ENCODE measurements at regions not wholly inside any gene's neighbourhood (a gene's known extent, or its start where the extent isn't known, plus 50 kb on each side); places are given as distances from the start of the nearest gene placed in this dataset.

DNA sequence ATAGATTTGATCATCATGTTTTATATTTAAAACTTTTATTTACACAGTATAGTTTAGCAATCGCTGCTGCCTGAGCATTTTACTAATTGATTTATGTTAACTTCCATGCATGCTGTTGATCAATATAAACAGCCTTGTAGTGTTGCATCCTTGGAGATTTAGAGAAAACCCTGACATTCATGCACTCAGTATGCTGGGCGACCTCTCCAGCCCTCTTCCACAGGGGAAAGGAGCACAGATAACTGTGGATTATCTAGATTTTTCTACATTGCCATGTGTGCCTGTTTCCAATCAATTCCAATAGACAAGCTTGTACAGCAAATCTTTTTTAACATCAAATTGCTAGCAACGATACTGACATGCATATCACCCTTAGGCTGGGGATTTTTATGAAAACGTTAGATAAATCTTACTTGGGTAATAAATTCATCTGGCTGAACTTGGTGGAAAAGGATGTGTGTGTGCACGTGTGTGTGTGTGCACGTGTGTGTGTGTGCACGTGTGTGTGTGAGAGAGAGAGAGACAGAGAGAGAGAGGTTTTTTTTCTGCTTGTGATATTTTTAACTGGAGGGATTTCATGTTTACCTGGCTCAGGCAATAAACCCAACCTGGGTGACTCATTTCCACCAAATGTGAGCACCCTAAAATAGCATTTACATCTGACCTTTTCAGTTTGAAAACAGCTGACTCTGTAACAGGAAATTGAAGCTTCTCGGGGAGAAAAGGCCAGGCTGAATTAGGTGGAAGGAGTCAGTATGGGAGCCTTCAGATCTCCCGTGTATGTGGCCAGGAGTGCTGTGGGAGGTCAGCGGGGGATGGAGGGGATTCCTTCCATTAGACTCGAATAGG, 339.8 kb downstream of the PRDM2 start:
- H3K4me3 ChIP-seq (ENCODE audit: low read length) = no peak overlapping the region
- H3K4me3 Mint-ChIP-seq = no peak overlapping the region
- ATAC-seq = no peak
- peaks cover 0 to 33% (median 21%) of the 10 kb centered on the region in 5 donors for H3K27me3 Mint-ChIP-seq
- DNase-seq = no peak
- no peaks in the 10 kb centered on the region for H3K27me3 ChIP-seq (ENCODE audit: control insufficient read depth in 2 of 2, insufficient read depth in 2 of 2, low read length in 2 of 2)
- no peaks in the 10 kb centered on the region for H3K36me3 ChIP-seq (ENCODE audit: control insufficient read depth in 2 of 3, insufficient read depth in 3 of 3, low read length in 3 of 3)
- peaks cover 0 to 6% (median 0%) of the 10 kb centered on the region in 3 experiments for H3K9me3 ChIP-seq (ENCODE audit: control insufficient read depth in 2 of 3, low read length in 3 of 3)
- H3K4me1 ChIP-seq (ENCODE audit: control insufficient read depth in 2 of 2, insufficient read depth in 2 of 2, low read length in 2 of 2) = no peaks in the 10 kb centered on the region
- no peak overlapping the region for H3K27ac ChIP-seq (ENCODE audit: low read depth, low read length)
- CTCF ChIA-PET = no interaction called here
- H3K4me1 Mint-ChIP-seq = no peaks in the 10 kb centered on the region
- H3K27ac Mint-ChIP-seq = no peak overlapping the region
- peaks cover 0 to 3% (median 0%) of the 10 kb centered on the region in 5 donors for H3K36me3 Mint-ChIP-seq
- H3K9me3 Mint-ChIP-seq = peaks cover 3 to 41% (median 20%) of the 10 kb centered on the region in 11 donors
- POLR2A ChIA-PET = no interaction called here
- intact Hi-C loops (cut with micrococcal nuclease) = no loop called here

- H3K36me3 Mint-ChIP-seq = peaks cover 0 to 5% (median 0%) of the 10 kb centered on the region in 5 donors
- intact Hi-C loops (cut with micrococcal nuclease) = no loop called here
- Histone ChIP-seq H3K27me3 (ENCODE audit: control insufficient read depth in 2 of 2, insufficient read depth in 2 of 2, low read length in 2 of 2) (peaks cover 0 to 3% of the 10 kb centered on the region in 2 donors), H3K9me3 (ENCODE audit: control insufficient read depth in 2 of 3, low read length in 3 of 3) (no peaks in the 10 kb centered on the region), H3K36me3 (ENCODE audit: control insufficient read depth in 2 of 3, insufficient read depth in 3 of 3, low read length in 3 of 3) (no peaks in the 10 kb centered on the region), H3K4me1 (ENCODE audit: control insufficient read depth in 2 of 2, insufficient read depth in 2 of 2, low read length in 2 of 2) (no peaks in the 10 kb centered on the region), H3K4me3 (ENCODE audit: low read length) (no peak overlapping the region), H3K27ac (ENCODE audit: low read depth, low read length) (no peak overlapping the region)
- no peak for DNase-seq
- ChIA-PET CTCF (no interaction called here), POLR2A (no interaction called here)
- peaks cover 0 to 31% (median 24%) of the 10 kb centered on the region in 5 donors for H3K27me3 Mint-ChIP-seq
- H3K4me3 Mint-ChIP-seq = no peak overlapping the region
- H3K4me1 Mint-ChIP-seq = no peaks in the 10 kb centered on the region
- H3K9me3 Mint-ChIP-seq = peaks cover 0 to 15% (median 0%) of the 10 kb centered on the region in 11 donors
- H3K27ac Mint-ChIP-seq = no peak overlapping the region
- no peak for ATAC-seq
These were observed 350.0 kb downstream of the PRDM2 start for GRCh38 chr1:14049965-14050364.

DNA sequence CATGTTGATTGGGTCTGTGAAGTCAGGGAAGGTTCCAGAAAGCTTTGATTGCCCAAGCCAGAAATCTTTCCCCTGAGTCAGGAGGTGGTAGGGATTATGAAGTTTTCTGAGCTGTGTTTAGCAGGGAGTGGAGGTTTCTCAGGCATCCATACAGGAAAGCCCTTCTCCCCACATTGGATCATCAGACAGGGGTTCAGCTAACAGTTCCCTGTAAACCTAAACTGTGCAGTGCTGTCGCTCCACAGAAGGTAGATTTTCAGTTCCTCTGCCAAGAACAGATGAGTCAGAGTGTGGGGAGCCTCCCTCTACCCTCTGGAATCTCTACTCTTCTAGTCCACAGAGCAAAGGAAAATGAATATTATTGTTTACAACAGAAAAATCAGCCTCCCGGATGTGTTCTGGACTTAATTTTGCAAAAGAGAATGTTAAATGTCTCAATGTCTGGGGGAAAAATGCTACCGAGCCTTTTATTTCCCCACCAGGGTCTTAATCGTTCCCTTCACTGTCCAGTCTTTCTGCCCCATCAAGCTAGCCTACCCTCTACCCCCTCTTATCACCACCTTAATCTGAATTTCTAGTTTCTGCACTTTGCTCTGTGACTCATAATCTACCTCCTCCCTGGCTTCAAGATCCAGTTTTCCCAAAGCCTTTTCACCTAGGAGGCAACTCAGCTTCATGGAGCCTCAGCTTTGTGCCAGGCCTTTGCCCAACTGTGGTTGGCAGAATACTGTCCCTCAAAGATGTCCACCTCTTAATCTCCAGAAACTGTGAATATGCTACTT, 355.6 kb downstream of the PRDM2 start:
- ATAC-seq = no peak
- Mint-ChIP-seq H3K27me3 (peaks cover 0 to 38% (median 26%) of the 10 kb centered on the region in 5 donors), H3K36me3 (peaks cover 0 to 5% (median 0%) of the 10 kb centered on the region in 5 donors), H3K4me1 (no peaks in the 10 kb centered on the region), H3K9me3 (peaks cover 0 to 17% (median 6%) of the 10 kb centered on the region in 11 donors), H3K27ac (no peak overlapping the region), H3K4me3 (no peak overlapping the region)
- DNase-seq = no peak
- no peak overlapping the region for H3K4me3 ChIP-seq (ENCODE audit: low read length)
- no peak overlapping the region for H3K27ac ChIP-seq (ENCODE audit: low read depth, low read length)
- no peaks in the 10 kb centered on the region for H3K4me1 ChIP-seq (ENCODE audit: control insufficient read depth in 2 of 2, insufficient read depth in 2 of 2, low read length in 2 of 2)
- H3K9me3 ChIP-seq (ENCODE audit: control insufficient read depth in 2 of 3, low read length in 3 of 3) = no peaks in the 10 kb centered on the region
- CTCF ChIA-PET = no interaction called here
- intact Hi-C loops (cut with micrococcal nuclease) = no loop called here
- POLR2A ChIA-PET = no interaction called here
- no peaks in the 10 kb centered on the region for H3K36me3 ChIP-seq (ENCODE audit: control insufficient read depth in 2 of 3, insufficient read depth in 3 of 3, low read length in 3 of 3)
- H3K27me3 ChIP-seq (ENCODE audit: control insufficient read depth in 2 of 2, insufficient read depth in 2 of 2, low read length in 2 of 2) = peaks cover 0 to 3% of the 10 kb centered on the region in 2 donors

DNA sequence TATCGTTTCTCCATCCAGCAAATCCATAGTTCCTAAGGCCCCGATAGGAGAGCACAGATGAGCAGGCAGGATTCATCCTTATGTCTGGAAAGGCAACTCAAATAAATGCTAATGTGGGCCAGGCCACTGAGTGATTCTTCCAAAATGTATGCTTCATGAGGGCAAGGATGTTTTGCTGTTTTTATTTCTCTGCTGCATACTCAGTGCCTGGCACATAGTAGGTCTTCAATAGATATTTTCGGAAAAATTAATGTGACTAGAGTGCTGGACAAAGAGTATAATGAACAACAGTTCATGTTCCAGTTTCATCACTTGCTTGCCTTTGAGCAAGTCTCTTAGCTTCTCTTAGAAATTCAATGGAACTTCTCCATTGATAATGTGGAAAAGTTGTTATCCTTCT, 357.7 kb downstream of the PRDM2 start:
- H3K9me3 Mint-ChIP-seq = peaks cover 0 to 17% (median 6%) of the 10 kb centered on the region in 11 donors

GRCh38 chr1:14061204-14061603, 361.2 kb downstream of the PRDM2 start:
- Histone ChIP-seq H3K9me3 (ENCODE audit: control insufficient read depth in 2 of 3, low read length in 3 of 3) (no peaks in the 10 kb centered on the region), H3K36me3 (ENCODE audit: control insufficient read depth in 2 of 3, insufficient read depth in 3 of 3, low read length in 3 of 3) (no peaks in the 10 kb centered on the region), H3K4me3 (ENCODE audit: low read length) (no peak overlapping the region), H3K27ac (ENCODE audit: low read depth, low read length) (no peak overlapping the region), H3K27me3 (ENCODE audit: control insufficient read depth in 2 of 2, insufficient read depth in 2 of 2, low read length in 2 of 2) (no peaks in the 10 kb centered on the region), H3K4me1 (ENCODE audit: control insufficient read depth in 2 of 2, insufficient read depth in 2 of 2, low read length in 2 of 2) (no peaks in the 10 kb centered on the region)
- Mint-ChIP-seq H3K9me3 (peaks cover 0 to 16% (median 6%) of the 10 kb centered on the region in 11 donors), H3K36me3 (no peaks in the 10 kb centered on the region), H3K27ac (no peak overlapping the region), H3K27me3 (peaks cover 0 to 37% (median 20%) of the 10 kb centered on the region in 5 donors), H3K4me3 (no peak overlapping the region), H3K4me1 (no peaks in the 10 kb centered on the region)
- intact Hi-C loops (cut with micrococcal nuclease) = no loop called here
- ATAC-seq (no peak), DNase-seq (no peak)
- POLR2A ChIA-PET = no interaction called here
- CTCF ChIA-PET = no interaction called here

More for the DNA sequence above, 357.7 kb downstream of the PRDM2 start:
- no peak overlapping the region for H3K27ac ChIP-seq (ENCODE audit: low read depth, low read length)
- H3K4me1 Mint-ChIP-seq = no peaks in the 10 kb centered on the region
- DNase-seq (no peak), ATAC-seq (no peak)
- H3K27me3 Mint-ChIP-seq = peaks cover 0 to 39% (median 24%) of the 10 kb centered on the region in 5 donors
- no peak overlapping the region for H3K4me3 Mint-ChIP-seq
- H3K36me3 ChIP-seq (ENCODE audit: control insufficient read depth in 2 of 3, insufficient read depth in 3 of 3, low read length in 3 of 3) = no peaks in the 10 kb centered on the region
- CTCF ChIA-PET = no interaction called here
- no peak overlapping the region for H3K4me3 ChIP-seq (ENCODE audit: low read length)
- no peaks in the 10 kb centered on the region for H3K4me1 ChIP-seq (ENCODE audit: control insufficient read depth in 2 of 2, insufficient read depth in 2 of 2, low read length in 2 of 2)
- H3K27me3 ChIP-seq (ENCODE audit: control insufficient read depth in 2 of 2, insufficient read depth in 2 of 2, low read length in 2 of 2) = peaks cover 0 to 3% of the 10 kb centered on the region in 2 donors
- no peaks in the 10 kb centered on the region for H3K9me3 ChIP-seq (ENCODE audit: control insufficient read depth in 2 of 3, low read length in 3 of 3)
- H3K27ac Mint-ChIP-seq = no peak overlapping the region
- POLR2A ChIA-PET = no interaction called here
- intact Hi-C loops (cut with micrococcal nuclease) = no loop called here
- no peaks in the 10 kb centered on the region for H3K36me3 Mint-ChIP-seq

- H3K4me3 Mint-ChIP-seq = no peak overlapping the region
- H3K36me3 ChIP-seq (ENCODE audit: control insufficient read depth in 2 of 3, insufficient read depth in 3 of 3, low read length in 3 of 3) = no peaks in the 10 kb centered on the region
- no peak overlapping the region for H3K4me3 ChIP-seq (ENCODE audit: low read length)
- H3K27ac Mint-ChIP-seq = no peak overlapping the region
- no peak overlapping the region for H3K27ac ChIP-seq (ENCODE audit: low read depth, low read length)
- peaks cover 0 to 36% (median 19%) of the 10 kb centered on the region in 5 donors for H3K27me3 Mint-ChIP-seq
- H3K4me1 ChIP-seq (ENCODE audit: control insufficient read depth in 2 of 2, insufficient read depth in 2 of 2, low read length in 2 of 2) = no peaks in the 10 kb centered on the region
- no peaks in the 10 kb centered on the region for H3K4me1 Mint-ChIP-seq
- no peaks in the 10 kb centered on the region for H3K36me3 Mint-ChIP-seq
- peaks cover 0 to 16% (median 5%) of the 10 kb centered on the region in 11 donors for H3K9me3 Mint-ChIP-seq
- no peak for DNase-seq
- POLR2A ChIA-PET = no interaction called here
- no peaks in the 10 kb centered on the region for H3K9me3 ChIP-seq (ENCODE audit: control insufficient read depth in 2 of 3, low read length in 3 of 3)
- CTCF ChIA-PET = no interaction called here
- intact Hi-C loops (cut with micrococcal nuclease) = no loop called here
- ATAC-seq = no peak
- H3K27me3 ChIP-seq (ENCODE audit: control insufficient read depth in 2 of 2, insufficient read depth in 2 of 2, low read length in 2 of 2) = no peaks in the 10 kb centered on the region
These were observed 361.7 kb downstream of the PRDM2 start for GRCh38 chr1:14061722-14062121.

Measured in naive thymus-derived CD4-positive, alpha-beta T cell (primary cell).